ENCODE measurements at regions not wholly inside any gene's neighbourhood (a gene's known extent, or its start where the extent isn't known, plus 50 kb on each side); places are given as distances from the start of the nearest gene placed in this dataset.
"Not testable (repeated sequence)": the region's sequence is repeated elsewhere in the genome, so short reads cannot be mapped to it uniquely, and the experiment has no call there.

GRCh38 chr16:88161623-88162275, 210.5 kb downstream of the BANP start:
- not testable (repeated sequence) for FAIRE-seq

GRCh38 chr16:88162778-88163177, 211.5 kb downstream of the BANP start:
- not testable (repeated sequence) for DNase-seq (ENCODE audit: low spot score in 2 of 2)

More at GRCh38 chr16:88161623-88162275, 210.5 kb downstream of the BANP start:
- not testable (repeated sequence) for DNase-seq (ENCODE audit: low spot score in 2 of 2)

GRCh38 chr16:88164196-88165039, 213.2 kb downstream of the BANP start:
- FAIRE-seq; DNase-seq (ENCODE audit: low spot score in 2 of 2): not testable (repeated sequence)

More at GRCh38 chr16:88162778-88163177, 211.5 kb downstream of the BANP start:
- not testable (repeated sequence) for FAIRE-seq

- DNase-seq (ENCODE audit: low spot score in 2 of 2); FAIRE-seq: not testable (repeated sequence)
Observed at GRCh38 chr16:88165040-88165544, 213.9 kb downstream of the BANP start.

GRCh38 chr16:88165683-88166082, 214.4 kb downstream of the BANP start:
- not testable (repeated sequence) for DNase-seq (ENCODE audit: low spot score in 2 of 2)

GRCh38 chr16:88166209-88166773, 215.1 kb downstream of the BANP start:
- not testable (repeated sequence) for FAIRE-seq; DNase-seq (ENCODE audit: low spot score in 2 of 2)

More at GRCh38 chr16:88165683-88166082, 214.4 kb downstream of the BANP start:
- FAIRE-seq = not testable (repeated sequence)

GRCh38 chr16:88167798-88168556, 214.8 kb upstream of the ZNF469 start:
- FAIRE-seq; DNase-seq (ENCODE audit: low spot score in 2 of 2): not testable (repeated sequence)

- FAIRE-seq = not testable (repeated sequence)
Observed at GRCh38 chr16:88168557-88168949, 214.2 kb upstream of the ZNF469 start.

GRCh38 chr16:88169136-88169830, 213.5 kb upstream of the ZNF469 start:
- DNase-seq (ENCODE audit: low spot score in 2 of 2); FAIRE-seq: not testable (repeated sequence)

More at GRCh38 chr16:88168557-88168949, 214.2 kb upstream of the ZNF469 start:
- not testable (repeated sequence) for DNase-seq (ENCODE audit: low spot score in 2 of 2)

- DNase-seq (ENCODE audit: low spot score in 2 of 2); FAIRE-seq: not testable (repeated sequence)
Observed at GRCh38 chr16:88169831-88170165, 213.0 kb upstream of the ZNF469 start.

GRCh38 chr16:88170528-88170991, 212.2 kb upstream of the ZNF469 start:
- no peak for FAIRE-seq
- no peak for DNase-seq (ENCODE audit: low spot score in 2 of 2)

- not testable (repeated sequence) for FAIRE-seq; DNase-seq (ENCODE audit: low spot score in 2 of 2)
Observed at GRCh38 chr16:88171126-88171525, 211.6 kb upstream of the ZNF469 start.

- DNase-seq (ENCODE audit: low spot score in 2 of 2); FAIRE-seq: not testable (repeated sequence)
Observed at GRCh38 chr16:88176184-88176583, 206.6 kb upstream of the ZNF469 start.

GRCh38 chr16:88176591-88177180, 206.1 kb upstream of the ZNF469 start:
- not testable (repeated sequence) for FAIRE-seq; DNase-seq (ENCODE audit: low spot score in 2 of 2)

GRCh38 chr16:88178251-88178650, 204.5 kb upstream of the ZNF469 start:
- not testable (repeated sequence) for DNase-seq (ENCODE audit: low spot score in 2 of 2); FAIRE-seq

- not testable (repeated sequence) for DNase-seq (ENCODE audit: low spot score in 2 of 2); FAIRE-seq
Observed at GRCh38 chr16:88178896-88179295, 203.9 kb upstream of the ZNF469 start.

- not testable (repeated sequence) for FAIRE-seq; DNase-seq (ENCODE audit: low spot score in 2 of 2)
Observed at GRCh38 chr16:88182967-88183881, 199.5 kb upstream of the ZNF469 start.
